ELF-1 (cell line): ENCODE measurements at regions not wholly inside any gene's neighbourhood (a gene's known extent, or its start where the extent isn't known, plus 50 kb on each side); places are given as distances from the start of the nearest gene placed in this dataset.

Experiments
- DNase-seq: peaks from one replicate; pipeline ENCODE4 v3.0.0-alpha.2; 2016; ENCODE audit warnings: low read depth, low spot score

DNA sequence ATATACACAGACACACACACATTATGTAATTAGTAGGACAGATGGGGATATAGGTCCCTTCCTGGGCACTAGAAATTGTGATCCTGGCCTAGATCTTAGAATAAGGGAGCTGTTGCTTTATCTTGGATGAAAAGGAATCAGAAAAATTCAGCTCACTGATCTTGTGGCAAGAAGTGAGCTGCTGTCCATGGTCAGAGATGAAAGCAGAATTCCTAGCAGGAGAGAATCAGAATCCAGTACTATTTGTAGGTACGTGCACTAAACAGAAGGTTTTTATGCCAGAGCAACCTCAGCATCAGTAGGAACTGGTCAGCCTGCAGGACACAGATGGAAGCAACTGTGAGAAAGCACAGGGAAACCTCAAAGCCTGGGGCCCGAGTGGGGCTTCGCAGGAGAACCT lies 549.2 kb upstream of the POM121L12 start:
- no peak for DNase-seq

- no peak for DNase-seq
These were observed 553.4 kb upstream of the POM121L12 start for GRCh38 chr7:52482076-52482475.

DNA sequence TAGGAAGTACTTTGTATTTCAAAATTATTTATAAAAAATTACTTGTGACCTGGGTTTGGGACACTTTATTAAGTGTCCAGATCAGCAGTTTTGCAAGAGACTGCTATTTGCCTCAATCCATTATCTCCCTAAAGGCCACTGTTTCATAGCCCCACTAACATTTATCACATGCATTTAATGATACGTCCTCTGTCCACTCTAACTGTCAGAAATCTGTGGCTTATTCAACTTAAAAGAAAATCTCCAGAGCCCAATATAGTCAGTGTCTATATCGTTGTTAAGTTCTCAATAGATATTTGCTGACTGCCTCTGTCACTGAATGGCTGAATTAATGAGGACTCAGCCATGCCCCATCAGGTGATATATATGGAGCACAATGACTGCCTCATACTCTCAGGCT lies 553.9 kb upstream of the POM121L12 start:
- DNase-seq, result no peak

DNA sequence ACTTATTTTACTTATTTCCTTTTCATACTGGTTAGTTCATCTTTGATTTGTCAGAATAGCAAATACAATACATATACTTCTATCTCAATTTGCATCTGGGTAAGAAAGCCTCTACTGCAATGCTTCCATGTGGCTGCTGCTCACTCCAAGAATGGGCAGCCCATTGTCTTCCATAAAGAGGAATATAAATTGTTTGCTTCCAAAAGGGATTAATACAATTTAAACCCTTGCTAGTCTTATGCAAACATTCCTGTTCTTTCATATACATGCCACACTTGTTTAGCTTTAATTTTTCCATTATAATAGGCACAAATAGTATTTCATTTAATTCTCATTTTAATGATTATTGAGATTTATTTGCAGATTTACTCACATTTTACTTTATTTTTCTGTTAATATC lies 555.4 kb upstream of the POM121L12 start:
- DNase-seq, result no peak

GRCh38 chr7:52475001-52475582 lies 560.3 kb upstream of the POM121L12 start:
- no peak for DNase-seq

GRCh38 chr7:52473756-52474155 lies 561.7 kb upstream of the POM121L12 start:
- no peak for DNase-seq

DNA sequence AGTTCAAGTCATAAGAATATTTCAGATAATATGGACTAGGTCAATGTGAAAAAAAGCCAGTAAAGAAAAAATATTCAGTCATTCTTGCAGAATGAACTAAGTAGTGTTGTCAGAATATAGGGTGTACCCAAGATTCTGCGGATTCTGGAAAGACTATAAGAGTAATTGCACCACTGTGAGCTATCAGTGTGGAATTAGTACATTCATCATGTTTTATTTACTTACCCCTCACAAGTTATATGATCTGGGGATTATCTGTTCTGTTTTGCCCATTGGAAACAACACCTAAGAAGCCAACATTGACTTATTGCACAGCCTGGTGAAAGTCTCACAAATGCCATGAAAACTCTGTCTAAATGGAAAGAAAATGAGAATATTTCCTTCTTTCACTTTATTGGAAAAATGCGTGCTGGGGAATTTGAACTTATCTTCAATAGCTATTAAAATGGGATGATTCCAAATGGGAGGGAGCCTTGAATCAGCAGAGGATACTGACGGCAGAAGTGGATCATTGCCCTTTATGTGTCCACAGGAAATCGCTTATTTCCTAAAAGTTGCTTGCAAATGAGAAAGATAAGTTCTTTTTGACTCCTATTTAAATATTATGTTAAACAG lies 563.3 kb upstream of the POM121L12 start:
- no peak for DNase-seq

- DNase-seq, result no peak
These were observed 570.2 kb upstream of the POM121L12 start for GRCh38 chr7:52465216-52465615.

- no peak for DNase-seq
These were observed 572.1 kb upstream of the POM121L12 start for GRCh38 chr7:52463341-52463740.

DNA sequence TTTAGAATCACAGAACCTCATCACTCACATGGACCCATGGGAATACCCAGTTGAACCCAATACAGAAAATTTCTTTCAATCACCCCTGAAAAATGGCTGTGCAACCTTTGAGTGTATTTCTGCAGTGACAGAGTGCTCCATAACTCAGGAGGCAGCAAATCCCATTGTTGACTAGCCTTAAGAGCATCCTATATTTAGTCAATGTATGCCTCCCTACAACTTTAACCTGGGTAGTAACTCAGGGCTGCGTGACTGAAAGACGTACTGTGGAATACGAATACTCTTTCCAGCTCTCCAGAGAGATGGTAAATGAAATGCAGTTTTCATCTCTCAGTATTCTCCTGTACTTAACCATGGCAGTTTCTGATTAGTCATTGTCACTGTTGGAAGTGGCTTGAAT lies 573.0 kb upstream of the POM121L12 start:
- DNase-seq, result no peak

DNA sequence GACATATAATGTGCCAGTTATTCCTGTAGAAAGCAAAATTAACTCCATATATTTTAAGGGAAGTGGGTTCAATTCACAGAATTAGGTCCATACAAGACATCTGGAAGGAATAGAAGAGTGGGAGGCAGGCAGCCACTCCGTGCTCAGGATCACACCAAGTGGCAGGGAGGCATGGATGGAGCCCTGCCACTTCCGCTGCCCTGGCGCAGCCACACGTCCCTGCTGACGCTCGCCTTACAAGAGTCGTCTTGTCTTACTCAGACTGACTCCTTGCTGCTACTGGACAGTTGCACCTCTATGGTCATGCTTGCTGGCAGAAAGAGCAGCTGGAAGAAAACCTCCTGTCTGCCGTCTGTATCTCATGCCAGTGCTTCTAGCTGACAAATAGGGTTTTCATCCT lies 579.9 kb upstream of the POM121L12 start:
- no peak for DNase-seq

- DNase-seq, result no peak
These were observed 584.6 kb upstream of the POM121L12 start for GRCh38 chr7:52450816-52451215.

GRCh38 chr7:52447581-52448180 lies 587.8 kb upstream of the POM121L12 start:
- no peak for DNase-seq

- no peak for DNase-seq
These were observed 599.2 kb upstream of the POM121L12 start for GRCh38 chr7:52436278-52436677.

- DNase-seq, result no peak
These were observed 604.2 kb upstream of the POM121L12 start for GRCh38 chr7:52431082-52431815.

DNA sequence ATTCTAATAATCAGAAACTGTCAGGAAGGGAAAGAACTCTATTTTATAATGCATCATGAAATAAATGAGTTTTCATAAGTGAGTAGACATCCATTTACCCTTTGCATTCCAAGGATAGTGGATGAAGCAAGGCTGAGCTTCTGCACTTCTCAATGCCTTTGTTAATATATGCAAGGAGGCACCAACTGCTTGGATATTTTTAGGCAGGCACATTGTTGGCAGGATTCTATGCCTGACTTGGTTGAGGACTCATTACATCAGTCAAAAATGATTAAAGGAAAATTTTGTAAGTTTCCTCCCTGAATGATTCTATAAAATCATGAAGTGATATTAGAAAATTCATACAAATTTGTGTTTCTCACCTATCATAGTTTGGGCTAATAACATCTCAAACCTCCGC lies 612.2 kb upstream of the POM121L12 start:
- no peak for DNase-seq

DNA sequence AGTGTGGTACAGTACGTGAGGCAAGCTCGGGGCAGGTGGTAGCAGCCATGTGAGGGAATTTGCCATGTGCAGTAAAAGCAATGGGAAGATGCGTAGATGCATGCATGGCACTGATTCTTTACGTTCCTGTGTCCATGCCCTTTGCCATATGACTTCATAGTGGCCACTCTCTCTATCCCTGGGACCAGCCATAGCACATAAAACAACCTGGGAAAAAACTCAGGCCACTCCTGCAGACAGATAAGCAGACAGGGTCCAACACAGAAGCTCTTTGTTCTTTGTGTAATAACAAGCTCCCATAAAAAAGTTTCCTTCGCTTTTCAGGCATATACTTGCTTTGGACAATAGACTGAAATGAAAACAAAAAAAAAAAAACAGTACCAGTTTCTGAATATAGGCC lies 622.4 kb upstream of the POM121L12 start:
- DNase-seq, result no peak

GRCh38 chr7:52410032-52410431 lies 625.4 kb upstream of the POM121L12 start:
- DNase-seq, result no peak

GRCh38 chr7:52406808-52407207 lies 628.6 kb upstream of the POM121L12 start:
- no peak for DNase-seq

DNA sequence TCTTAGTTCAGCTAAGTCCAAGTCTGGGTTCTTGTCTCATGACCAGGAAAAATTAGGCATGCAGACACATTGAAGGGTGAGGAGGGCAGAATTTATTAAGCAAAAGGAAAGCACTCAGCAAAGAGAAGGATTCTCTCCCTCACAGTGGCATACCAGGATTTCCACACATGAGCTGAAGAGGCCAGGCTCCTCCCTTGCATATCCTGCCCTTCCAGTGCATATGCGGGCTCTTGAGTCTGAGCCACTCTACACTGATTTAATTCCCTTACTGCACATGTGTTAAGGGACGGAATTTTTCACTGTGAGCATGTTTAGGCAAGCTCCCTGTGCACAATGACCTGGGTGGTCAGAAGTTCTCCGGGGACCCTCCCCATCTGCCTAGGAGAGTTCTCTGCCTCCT lies 652.7 kb upstream of the POM121L12 start:
- DNase-seq, result no peak

DNA sequence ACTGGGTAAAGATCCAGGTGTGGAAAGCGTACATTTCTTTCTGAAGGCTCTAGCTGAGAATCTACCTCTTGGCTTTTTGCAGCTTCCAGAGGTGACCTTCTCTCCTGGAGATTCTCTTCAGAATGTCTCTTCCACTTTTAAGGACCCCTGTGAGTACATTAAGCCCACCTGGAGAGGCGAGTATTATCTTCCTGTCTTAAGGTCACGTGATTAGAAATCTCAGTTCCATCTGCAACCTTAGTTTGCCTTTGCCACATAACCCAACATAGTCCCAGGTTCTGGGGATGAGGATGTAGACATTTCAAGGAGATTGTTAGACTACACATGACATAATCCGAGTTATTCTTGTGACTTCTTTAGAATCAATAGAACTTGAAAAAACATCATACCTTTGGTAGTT lies 665.5 kb upstream of the POM121L12 start:
- DNase-seq, result no peak

- no peak for DNase-seq
These were observed 670.1 kb upstream of the POM121L12 start for GRCh38 chr7:52365349-52365748.

DNA sequence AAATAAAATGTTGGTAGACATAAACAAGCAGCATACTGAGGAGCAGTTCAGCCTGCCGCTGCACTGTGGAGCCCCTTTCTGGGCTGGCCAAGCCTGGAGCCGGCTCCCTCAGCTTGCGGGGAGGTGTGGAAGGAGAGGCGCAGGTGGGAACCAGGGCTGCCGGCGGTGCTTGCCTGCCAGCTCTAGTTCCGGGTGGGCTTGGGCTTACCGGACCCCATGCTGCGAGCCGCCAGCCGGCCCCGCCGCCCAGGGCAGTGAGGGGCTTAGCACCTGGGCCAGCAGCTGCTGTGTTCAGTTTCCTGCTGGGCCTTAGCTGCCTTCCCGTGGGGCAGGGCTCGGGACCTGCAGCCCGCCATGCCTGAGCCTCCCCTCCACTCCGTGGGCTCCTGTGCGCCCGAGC lies 672.9 kb upstream of the POM121L12 start:
- no peak for DNase-seq
